Activated naive CD4-positive, alpha-beta T cell treated with anti-CD3 and anti-CD28 coated beads for 36 hours (primary cell): ENCODE measurements at regions not wholly inside any gene's neighbourhood (a gene's known extent, or its start where the extent isn't known, plus 50 kb on each side); places are given as distances from the start of the nearest gene placed in this dataset.

Source experiments
- CTCF ChIA-PET: fragments of 350-600 bp; sonication (Branson Sonifier 250); formaldehyde crosslinking; loops from one replicate; lab custom pipeline; 2021; ENCODE audit warnings: antibody characterized with exemption; lab: Charles Lee
- DNase-seq: peaks from one replicate; pipeline ENCODE4 v3.0.0-alpha.2; 2020
- H3K27ac Mint-ChIP-seq: one replicate; pipeline ENCODE4 v1.8.0; 2021; ENCODE audit warnings: mild to moderate bottlenecking, mixed read lengths
- H3K27me3 Mint-ChIP-seq: one replicate; pipeline ENCODE4 v1.8.0; 2021; ENCODE audit warnings: low read depth, mixed read lengths
- H3K36me3 Mint-ChIP-seq: one replicate; pipeline ENCODE4 v1.8.0; 2021; ENCODE audit warnings: low read depth, mixed read lengths
- H3K4me1 Mint-ChIP-seq: one replicate; pipeline ENCODE4 v1.8.0; 2021; ENCODE audit warnings: low read depth, mixed read lengths
- H3K4me3 Mint-ChIP-seq: one replicate; pipeline ENCODE4 v1.8.0; 2021; ENCODE audit warnings: mild to moderate bottlenecking, moderate library complexity, mixed read lengths
- H3K9me3 Mint-ChIP-seq: one replicate; pipeline ENCODE4 v1.8.0; 2021; ENCODE audit warnings: mixed read lengths
- intact Hi-C: fragments of 100-400 bp; cut with micrococcal nuclease; formaldehyde crosslinking; loops from one replicate; pipeline ENCODE4 v1.15.1; 2023

- CTCF ChIA-PET, result no interaction called here
- no peak overlapping the region for H3K4me3 Mint-ChIP-seq
- H3K9me3 Mint-ChIP-seq, result no peaks in the 10 kb centered on the region
- no peak overlapping the region for H3K27ac Mint-ChIP-seq
- intact Hi-C loops, result no loop called here
- no peak for DNase-seq
- no peaks in the 10 kb centered on the region for H3K27me3 Mint-ChIP-seq
- H3K4me1 Mint-ChIP-seq, result no peaks in the 10 kb centered on the region
- H3K36me3 Mint-ChIP-seq, result no peaks in the 10 kb centered on the region
Measured at GRCh38 chrX:129043138-129043537, 480.2 kb downstream of the SMARCA1 start.

- Mint-ChIP-seq H3K4me1 (no peaks in the 10 kb centered on the region), H3K27me3 (no peaks in the 10 kb centered on the region), H3K36me3 (no peaks in the 10 kb centered on the region), H3K9me3 (no peaks in the 10 kb centered on the region), H3K27ac (no peak overlapping the region), H3K4me3 (no peak overlapping the region)
- no peak for DNase-seq
- intact Hi-C loops, result no loop called here
- CTCF ChIA-PET, result no interaction called here
Measured at GRCh38 chrX:129041319-129041718, 482.0 kb downstream of the SMARCA1 start.

GRCh38 chrX:129040124-129040523 lies 483.2 kb downstream of the SMARCA1 start:
- Mint-ChIP-seq H3K9me3 (no peaks in the 10 kb centered on the region), H3K4me1 (no peaks in the 10 kb centered on the region)
- CTCF ChIA-PET, result no interaction called here

GRCh38 chrX:129039176-129039575 lies 484.1 kb downstream of the SMARCA1 start:
- Mint-ChIP-seq H3K27ac (no peak overlapping the region), H3K4me3 (no peak overlapping the region)

More at GRCh38 chrX:129040124-129040523, 483.2 kb downstream of the SMARCA1 start:
- Mint-ChIP-seq H3K36me3 (no peaks in the 10 kb centered on the region), H3K27ac (no peak overlapping the region), H3K4me3 (no peak overlapping the region), H3K27me3 (no peaks in the 10 kb centered on the region)
- intact Hi-C loops, result no loop called here
- no peak for DNase-seq

GRCh38 chrX:129037389-129037788 lies 485.9 kb downstream of the SMARCA1 start:
- Mint-ChIP-seq H3K4me1 (no peaks in the 10 kb centered on the region), H3K9me3 (no peaks in the 10 kb centered on the region), H3K4me3 (no peak overlapping the region), H3K27ac (no peak overlapping the region), H3K36me3 (no peaks in the 10 kb centered on the region), H3K27me3 (no peaks in the 10 kb centered on the region)
- CTCF ChIA-PET, result no interaction called here
- intact Hi-C loops, result no loop called here
- no peak for DNase-seq

More at GRCh38 chrX:129039176-129039575, 484.1 kb downstream of the SMARCA1 start:
- Mint-ChIP-seq H3K9me3 (no peaks in the 10 kb centered on the region), H3K27me3 (no peaks in the 10 kb centered on the region), H3K36me3 (no peaks in the 10 kb centered on the region), H3K4me1 (no peaks in the 10 kb centered on the region)
- intact Hi-C loops, result no loop called here
- CTCF ChIA-PET, result no interaction called here
- no peak for DNase-seq

GRCh38 chrX:129035180-129035579 lies 488.1 kb downstream of the SMARCA1 start:
- Mint-ChIP-seq H3K4me3 (no peak overlapping the region), H3K4me1 (no peaks in the 10 kb centered on the region), H3K27ac (no peak overlapping the region), H3K9me3 (no peaks in the 10 kb centered on the region), H3K27me3 (no peaks in the 10 kb centered on the region), H3K36me3 (no peaks in the 10 kb centered on the region)
- CTCF ChIA-PET, result interaction anchor here (0.6 kb wide), 1 partner anchor 272 kb away, joined by 3 read pairs; no protein-coding TSS in a partner anchor
- intact Hi-C loops, result no loop called here
- DNase-seq, result no peak

- no peaks in the 10 kb centered on the region for H3K9me3 Mint-ChIP-seq
- DNase-seq, result no peak
- H3K4me1 Mint-ChIP-seq, result no peaks in the 10 kb centered on the region
- CTCF ChIA-PET, result no interaction called here
- H3K36me3 Mint-ChIP-seq, result no peaks in the 10 kb centered on the region
- intact Hi-C loops, result no loop called here
- H3K27me3 Mint-ChIP-seq, result no peaks in the 10 kb centered on the region
- H3K4me3 Mint-ChIP-seq, result no peak overlapping the region
- H3K27ac Mint-ChIP-seq, result no peak overlapping the region
Measured at GRCh38 chrX:129034196-129034595, 489.1 kb downstream of the SMARCA1 start.

- no peak for DNase-seq
- CTCF ChIA-PET, result no interaction called here
- H3K4me3 Mint-ChIP-seq, result no peak overlapping the region
- no peaks in the 10 kb centered on the region for H3K9me3 Mint-ChIP-seq
- no peaks in the 10 kb centered on the region for H3K27me3 Mint-ChIP-seq
- intact Hi-C loops, result no loop called here
- no peaks in the 10 kb centered on the region for H3K4me1 Mint-ChIP-seq
- no peaks in the 10 kb centered on the region for H3K36me3 Mint-ChIP-seq
- no peak overlapping the region for H3K27ac Mint-ChIP-seq
Measured at GRCh38 chrX:129026202-129026601, 497.1 kb downstream of the SMARCA1 start.

- no peaks in the 10 kb centered on the region for H3K36me3 Mint-ChIP-seq
- no peaks in the 10 kb centered on the region for H3K27me3 Mint-ChIP-seq
- no peak for DNase-seq
- CTCF ChIA-PET, result no interaction called here
- H3K27ac Mint-ChIP-seq, result no peak overlapping the region
- H3K9me3 Mint-ChIP-seq, result no peaks in the 10 kb centered on the region
- H3K4me3 Mint-ChIP-seq, result no peak overlapping the region
- intact Hi-C loops, result no loop called here
- H3K4me1 Mint-ChIP-seq, result no peaks in the 10 kb centered on the region
Measured at GRCh38 chrX:129025376-129025775, 497.9 kb downstream of the SMARCA1 start.

GRCh38 chrX:129019412-129019811 lies 503.9 kb downstream of the SMARCA1 start:
- no peak overlapping the region for H3K4me3 Mint-ChIP-seq
- CTCF ChIA-PET, result no interaction called here
- no peaks in the 10 kb centered on the region for H3K4me1 Mint-ChIP-seq
- intact Hi-C loops, result no loop called here
- H3K27ac Mint-ChIP-seq, result no peak overlapping the region
- H3K27me3 Mint-ChIP-seq, result no peaks in the 10 kb centered on the region
- H3K9me3 Mint-ChIP-seq, result no peaks in the 10 kb centered on the region
- DNase-seq, result no peak
- no peaks in the 10 kb centered on the region for H3K36me3 Mint-ChIP-seq

- CTCF ChIA-PET, result no interaction called here
- H3K27ac Mint-ChIP-seq, result no peak overlapping the region
- H3K4me3 Mint-ChIP-seq, result no peak overlapping the region
- no peaks in the 10 kb centered on the region for H3K4me1 Mint-ChIP-seq
- intact Hi-C loops, result no loop called here
- H3K36me3 Mint-ChIP-seq, result no peaks in the 10 kb centered on the region
- H3K9me3 Mint-ChIP-seq, result no peaks in the 10 kb centered on the region
- DNase-seq, result no peak
- H3K27me3 Mint-ChIP-seq, result no peaks in the 10 kb centered on the region
Measured at GRCh38 chrX:129015381-129015780, 507.9 kb downstream of the SMARCA1 start.

GRCh38 chrX:129013574-129013973 lies 509.7 kb downstream of the SMARCA1 start:
- Mint-ChIP-seq H3K4me1 (no peaks in the 10 kb centered on the region), H3K27me3 (no peaks in the 10 kb centered on the region), H3K36me3 (no peaks in the 10 kb centered on the region), H3K4me3 (no peak overlapping the region), H3K27ac (no peak overlapping the region), H3K9me3 (no peaks in the 10 kb centered on the region)
- intact Hi-C loops, result no loop called here
- DNase-seq, result no peak
- CTCF ChIA-PET, result no interaction called here

- Mint-ChIP-seq H3K4me1 (no peaks in the 10 kb centered on the region), H3K27ac (no peak overlapping the region), H3K9me3 (no peaks in the 10 kb centered on the region), H3K4me3 (no peak overlapping the region), H3K27me3 (no peaks in the 10 kb centered on the region), H3K36me3 (no peaks in the 10 kb centered on the region)
- intact Hi-C loops, result no loop called here
- DNase-seq, result no peak
- CTCF ChIA-PET, result no interaction called here
Measured at GRCh38 chrX:129007631-129008030, 515.7 kb downstream of the SMARCA1 start.

GRCh38 chrX:129006491-129006890 lies 516.8 kb downstream of the SMARCA1 start:
- DNase-seq, result no peak
- Mint-ChIP-seq H3K27ac (no peak overlapping the region), H3K27me3 (no peaks in the 10 kb centered on the region), H3K9me3 (no peaks in the 10 kb centered on the region), H3K4me3 (no peak overlapping the region), H3K4me1 (no peaks in the 10 kb centered on the region), H3K36me3 (no peaks in the 10 kb centered on the region)
- intact Hi-C loops, result no loop called here
- CTCF ChIA-PET, result interaction anchor here (0.7 kb wide), 1 partner anchor 798 kb away, joined by 3 read pairs; no protein-coding TSS in a partner anchor
